ENCODE measurements at regions not wholly inside any gene's neighbourhood (a gene's known extent, or its start where the extent isn't known, plus 50 kb on each side); places are given as distances from the start of the nearest gene placed in this dataset.
"Not testable (repeated sequence)": the region's sequence is repeated elsewhere in the genome, so short reads cannot be mapped to it uniquely, and the experiment has no call there.

- TF ChIP-seq CTCF, EZH2phosphoT487, EZH2 (IDR thresholded peaks at IDR 0.05): not testable (repeated sequence)
These were observed 260.2 kb downstream of the BCL2L11 start for GRCh38 chr2:111380733-111381439.

All from neural progenitor cell (in vitro differentiated cells).